Stomach (tissue), 8 donors: ENCODE measurements at regions not wholly inside any gene's neighbourhood (a gene's known extent, or its start where the extent isn't known, plus 50 kb on each side); places are given as distances from the start of the nearest gene placed in this dataset.

ENCODE experiments used
- DNase-seq, 2 donors: peaks; one replicate each; pipeline versions ENCODE4 v3.0.0 to v3.0.0-alpha.2; 2013 to 2019
- H3K27ac ChIP-seq, 5 donors: fragments of 200-600 bp in 4 of 5; sonication (generic) in 4 of 5; one replicate each; pipeline ENCODE4 v1.5.1; 2013 to 2019; ENCODE audit warnings: mild to moderate bottlenecking in 1 of 5, moderate library complexity in 1 of 5
- H3K27me3 ChIP-seq, 3 donors: fragments of 200-600 bp; sonication (generic); one replicate each; pipeline ENCODE4 v1.5.1; 2017 to 2019; ENCODE audit warnings: mixed run types in 1 of 3
- H3K36me3 ChIP-seq, 4 donors: fragments of 200-600 bp; sonication (generic); 1 replicate in 3 of 4; 2 replicates in 1 of 4; pipeline ENCODE4 v1.5.1; 2016 to 2019
- H3K4me1 ChIP-seq, 4 donors: fragments of 200-600 bp; sonication (generic); one replicate each; pipeline ENCODE4 v1.5.1; 2016 to 2019
- H3K4me3 ChIP-seq, 4 donors: fragments of 200-600 bp; sonication (generic) in 3 of 4; one replicate each; pipeline ENCODE4 v1.5.1; 2016 to 2019; ENCODE audit warnings: mild to moderate bottlenecking in 1 of 4
- H3K9me3 ChIP-seq, 4 donors: fragments of 200-600 bp; sonication (generic); one replicate each; pipeline ENCODE4 v1.5.1; 2016 to 2019
- EP300 ChIP-seq: sonication (generic); formaldehyde crosslinking; IDR thresholded peaks from one replicate; pipeline ENCODE4 v1.6.1; 2017; ENCODE audit warnings: antibody characterized with exemption
- POLR2A ChIP-seq, 4 donors: fragments of 450-650 bp; IDR thresholded peaks; one replicate each; pipeline ENCODE4 v1.6.1; 2016; ENCODE audit warnings: antibody characterized with exemption in 4 of 4, control low read depth in 2 of 4, mild to moderate bottlenecking in 1 of 4, moderate library complexity in 1 of 4
- POLR2AphosphoS5 ChIP-seq, 3 donors: sonication (generic); formaldehyde crosslinking; IDR thresholded peaks; one replicate each; pipeline ENCODE4 v1.6.1; 2016; ENCODE audit warnings: antibody characterized with exemption in 3 of 3
- WGBS, 5 donors: extraction: QIAGEN DNeasy Blood & Tissue Kit in 3 of 5; methylation state at CpG; one replicate each; pipeline versions ENCODE4 v1.1.5 to v1.1.7; 2013 to 2018; 5-methylcytosine and 5-hydroxymethylcytosine counted together
- intact Hi-C: fragments of 100-400 bp; cut with DNase I; formaldehyde crosslinking; loops from one replicate; pipeline ENCODE4 v1.15.1; 2023; ENCODE audit warnings: low total_unique reads
- TF ChIP-seq, protein P1 (sequence below), 7 experiments: fragments of 450-650 bp in 4 of 7; fragments of 200-600 bp in 3 of 7; sonication (generic) in 3 of 7; IDR thresholded peaks; one replicate each; pipeline ENCODE4 v1.5.1; 2016 to 2019; ENCODE audit warnings: antibody characterized with exemption in 7 of 7, control low read depth in 2 of 7, mild to moderate bottlenecking in 1 of 7
- donor health status: healthy with polysubstance abuse.
- donor health status: Bipolar disorder and iron deficiency.
- donor health status: healthy.

DNA sequence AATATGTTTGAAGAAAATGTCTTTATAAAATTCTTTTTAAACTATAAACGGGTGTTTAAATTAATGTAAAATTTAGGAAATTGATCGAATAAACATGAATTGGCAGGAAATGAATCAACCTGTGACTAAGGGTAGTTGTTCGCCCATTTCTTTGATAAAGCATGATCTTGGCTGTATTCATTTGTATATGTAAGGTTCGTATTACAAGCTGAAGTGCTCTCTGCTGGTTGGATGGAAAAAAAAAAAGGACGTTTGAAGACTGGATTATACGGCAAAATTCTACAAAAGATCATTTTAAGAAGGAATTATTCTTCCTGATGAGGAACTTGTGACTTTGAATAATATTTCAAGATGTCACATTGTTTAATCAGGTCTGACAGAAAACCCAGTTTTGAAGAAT is 185.4 kb upstream of the ANK3 start:
- Histone ChIP-seq H3K9me3 (no peaks in the 10 kb centered on the region), H3K4me1 (peaks cover 0 to 32% (median 19%) of the 10 kb centered on the region in 4 donors), H3K4me3 (no peak overlapping the region), H3K27ac (no peak overlapping the region), H3K36me3 (no peaks in the 10 kb centered on the region), H3K27me3 (no peaks in the 10 kb centered on the region)
- intact Hi-C loops, result no loop called here
- TF ChIP-seq, protein P1, sequence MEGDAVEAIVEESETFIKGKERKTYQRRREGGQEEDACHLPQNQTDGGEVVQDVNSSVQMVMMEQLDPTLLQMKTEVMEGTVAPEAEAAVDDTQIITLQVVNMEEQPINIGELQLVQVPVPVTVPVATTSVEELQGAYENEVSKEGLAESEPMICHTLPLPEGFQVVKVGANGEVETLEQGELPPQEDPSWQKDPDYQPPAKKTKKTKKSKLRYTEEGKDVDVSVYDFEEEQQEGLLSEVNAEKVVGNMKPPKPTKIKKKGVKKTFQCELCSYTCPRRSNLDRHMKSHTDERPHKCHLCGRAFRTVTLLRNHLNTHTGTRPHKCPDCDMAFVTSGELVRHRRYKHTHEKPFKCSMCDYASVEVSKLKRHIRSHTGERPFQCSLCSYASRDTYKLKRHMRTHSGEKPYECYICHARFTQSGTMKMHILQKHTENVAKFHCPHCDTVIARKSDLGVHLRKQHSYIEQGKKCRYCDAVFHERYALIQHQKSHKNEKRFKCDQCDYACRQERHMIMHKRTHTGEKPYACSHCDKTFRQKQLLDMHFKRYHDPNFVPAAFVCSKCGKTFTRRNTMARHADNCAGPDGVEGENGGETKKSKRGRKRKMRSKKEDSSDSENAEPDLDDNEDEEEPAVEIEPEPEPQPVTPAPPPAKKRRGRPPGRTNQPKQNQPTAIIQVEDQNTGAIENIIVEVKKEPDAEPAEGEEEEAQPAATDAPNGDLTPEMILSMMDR (IDR thresholded peaks at IDR 0.05), result no peak
- TF ChIP-seq EP300 (no peak), POLR2AphosphoS5 (IDR thresholded peaks at IDR 0.05) (no peak), POLR2A (IDR thresholded peaks at IDR 0.05) (no peak)
- WGBS, 5 donors, result 87 to 93% (median 89%) methylated on average over 6 of the region's 6 CpGs
- DNase-seq, result no peak

DNA sequence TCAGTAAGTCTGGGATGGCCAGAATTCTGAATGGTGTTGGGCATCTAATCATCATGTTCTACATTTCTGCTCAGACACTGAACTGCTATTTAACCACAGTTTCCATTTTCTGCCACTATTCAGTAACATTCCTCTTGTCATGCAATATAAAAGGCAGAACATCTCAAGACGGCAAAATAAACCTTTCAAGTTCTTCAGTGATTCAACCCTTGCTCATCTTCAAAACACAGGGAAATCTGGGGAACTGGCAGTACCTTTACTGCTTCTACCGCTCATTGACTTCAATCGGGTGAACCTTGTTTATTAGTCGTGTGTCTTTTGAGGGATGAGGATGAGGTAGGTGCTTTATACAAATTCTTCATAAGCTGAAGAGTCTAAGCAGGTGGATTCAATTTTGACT is 184.7 kb upstream of the ANK3 start:
- no peak overlapping the region for H3K27ac ChIP-seq
- intact Hi-C loops, result no loop called here
- H3K4me3 ChIP-seq, result no peak overlapping the region
- WGBS, 5 donors, result 90 to 97% (median 95%) methylated on average over 4 of the region's 4 CpGs
- H3K27me3 ChIP-seq, result no peaks in the 10 kb centered on the region
- H3K9me3 ChIP-seq, result no peaks in the 10 kb centered on the region
- no peak for DNase-seq
- TF ChIP-seq POLR2A (IDR thresholded peaks at IDR 0.05) (no peak), POLR2AphosphoS5 (IDR thresholded peaks at IDR 0.05) (no peak), EP300 (no peak)
- TF ChIP-seq, protein P1 (IDR thresholded peaks at IDR 0.05), result no peak
- no peaks in the 10 kb centered on the region for H3K36me3 ChIP-seq
- H3K4me1 ChIP-seq, result peaks cover 0 to 32% (median 19%) of the 10 kb centered on the region in 4 donors

DNA sequence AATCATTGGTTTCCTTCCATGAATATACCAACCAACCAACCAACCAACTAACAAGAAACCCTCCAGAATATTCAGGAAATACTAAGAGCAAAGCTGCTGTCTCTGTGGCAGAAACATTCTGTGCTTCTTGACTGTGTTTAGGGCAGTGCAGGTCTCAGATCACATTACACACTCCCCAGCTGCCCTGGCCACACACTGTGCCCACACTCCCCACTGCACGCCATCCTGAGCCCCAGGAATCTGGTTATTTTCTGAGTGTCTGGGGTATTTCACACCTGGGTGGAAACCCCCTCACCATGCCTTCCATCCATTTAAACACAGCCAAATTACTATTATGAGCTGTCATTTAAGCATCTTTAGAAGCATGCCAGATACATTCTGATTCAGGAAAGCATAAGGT is 183.7 kb upstream of the ANK3 start:
- H3K9me3 ChIP-seq, result no peaks in the 10 kb centered on the region
- DNase-seq, result peak in 1 of 2 donors; percentile 10
- no peaks in the 10 kb centered on the region for H3K36me3 ChIP-seq
- intact Hi-C loops, result no loop called here
- TF ChIP-seq POLR2AphosphoS5 (IDR thresholded peaks at IDR 0.05) (no peak), EP300 (no peak), POLR2A (IDR thresholded peaks at IDR 0.05) (no peak)
- TF ChIP-seq, protein P1 (IDR thresholded peaks at IDR 0.05), result no peak
- H3K4me3 ChIP-seq, result no peak overlapping the region
- no peak overlapping the region for H3K27ac ChIP-seq
- 47 to 81% (median 65%) methylated on average over 1 of the region's 1 CpG for WGBS, 5 donors
- peaks cover 0 to 32% (median 19%) of the 10 kb centered on the region in 4 donors for H3K4me1 ChIP-seq
- no peaks in the 10 kb centered on the region for H3K27me3 ChIP-seq

DNA sequence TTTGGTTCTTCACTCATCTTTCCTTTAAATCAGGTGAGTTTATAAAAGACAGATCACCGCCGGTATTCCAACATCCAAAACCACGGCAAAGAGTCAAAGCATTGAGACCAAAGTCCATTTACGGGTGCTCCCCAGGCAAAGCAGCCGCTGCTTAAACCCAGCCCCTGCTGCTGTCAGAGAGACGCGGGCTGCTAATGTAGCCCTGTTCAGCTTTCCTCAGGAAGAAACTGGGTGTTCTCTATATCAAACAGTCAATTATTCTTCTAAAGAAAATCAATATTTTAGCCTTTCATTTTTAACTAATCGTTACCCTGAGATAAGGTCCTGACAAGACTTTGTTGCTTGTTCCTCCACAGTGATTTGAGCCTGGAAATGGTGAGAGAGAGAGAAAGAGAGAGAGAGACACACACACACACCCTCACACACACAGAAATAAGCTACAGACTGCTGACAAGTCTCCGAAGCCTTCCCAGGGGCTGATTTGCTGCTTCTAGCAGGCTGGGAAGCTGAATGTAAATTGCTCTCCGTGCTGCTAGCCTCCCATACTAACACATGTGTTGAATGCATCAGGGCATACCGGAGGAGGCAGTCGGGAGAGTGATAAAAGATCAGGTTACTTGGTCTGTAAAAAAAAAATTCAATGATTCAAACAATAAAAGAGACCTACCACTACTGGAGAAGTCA is 183.0 kb upstream of the ANK3 start:
- Histone ChIP-seq H3K36me3 (no peaks in the 10 kb centered on the region), H3K4me1 (peaks cover 0 to 32% (median 19%) of the 10 kb centered on the region in 4 donors), H3K27me3 (no peaks in the 10 kb centered on the region), H3K9me3 (no peaks in the 10 kb centered on the region), H3K4me3 (peak overlapping the region; percentile 24 to 35 (median 32)), H3K27ac (peak overlapping the region in 1 of 5 donors; percentile 49)
- TF ChIP-seq, protein P1 (IDR thresholded peaks at IDR 0.05), result no peak
- TF ChIP-seq POLR2A (IDR thresholded peaks at IDR 0.05) (no peak), EP300 (no peak), POLR2AphosphoS5 (IDR thresholded peaks at IDR 0.05) (no peak)
- 2 to 6% (median 3%) methylated on average over 12 of the region's 12 CpGs for WGBS, 5 donors
- intact Hi-C loops, result no loop called here
- DNase-seq, result peak; percentile 44 to 78
